Endothelial cell of hepatic sinusoid (primary cell): ENCODE measurements at regions not wholly inside any gene's neighbourhood (a gene's known extent, or its start where the extent isn't known, plus 50 kb on each side); places are given as distances from the start of the nearest gene placed in this dataset.

Experiments used
- in situ Hi-C: cut with HindIII; loops from 2 replicates; pipeline ENCODE4 v1.10.0; 2017; ENCODE audit warnings: low sequenced_read_pairs

DNA sequence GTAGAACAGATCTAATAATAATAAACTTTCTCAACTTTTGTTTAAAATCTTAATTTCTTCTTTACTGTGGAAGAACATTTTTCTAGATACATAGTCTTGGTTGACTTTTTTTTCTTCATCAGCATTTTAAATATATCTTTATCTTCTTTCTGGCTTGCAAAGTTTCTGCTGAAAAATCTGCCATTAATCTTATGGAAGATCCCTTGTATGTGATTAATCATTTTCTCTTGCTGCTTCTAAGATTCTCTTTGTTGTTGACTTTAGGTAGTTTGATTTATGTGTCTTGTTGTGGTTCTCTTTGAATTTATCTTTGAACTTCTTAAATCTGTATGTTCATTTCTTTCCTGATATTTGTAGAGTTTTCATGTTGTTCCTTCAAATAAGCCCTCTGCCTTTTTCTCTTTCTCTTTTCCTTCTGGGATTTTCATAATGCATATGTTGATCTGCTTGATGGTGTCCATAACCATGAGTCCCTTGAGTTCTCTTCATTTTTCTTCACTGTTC lies 657.6 kb upstream of the CXADR start:
- in situ Hi-C loops, result no loop called here

DNA sequence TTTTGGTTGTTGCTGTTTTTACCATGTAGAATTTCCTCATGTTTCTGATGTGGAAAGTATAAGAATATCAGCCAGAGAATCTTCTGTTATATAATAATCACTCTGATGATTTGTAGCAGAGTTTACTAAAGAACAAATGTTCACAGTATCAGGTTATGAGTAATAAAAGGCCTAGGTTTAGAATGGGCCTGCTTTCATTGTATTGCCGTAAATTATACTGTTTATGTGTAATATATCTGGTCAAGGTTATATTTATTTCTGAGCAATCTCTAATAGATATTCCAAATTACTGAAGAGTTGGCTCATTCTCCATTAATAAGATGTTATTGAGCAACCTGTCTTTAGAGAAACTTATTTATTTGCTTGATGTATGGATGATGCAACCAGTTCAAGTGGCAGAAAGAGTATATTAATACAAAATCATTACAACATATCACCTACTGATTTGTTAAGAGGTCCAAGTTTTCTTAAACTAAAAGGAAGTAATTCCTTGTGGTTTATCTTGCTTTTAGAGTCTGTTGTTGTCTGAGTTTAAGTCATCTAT lies 649.4 kb upstream of the CXADR start:
- in situ Hi-C loops, result no loop called here

DNA sequence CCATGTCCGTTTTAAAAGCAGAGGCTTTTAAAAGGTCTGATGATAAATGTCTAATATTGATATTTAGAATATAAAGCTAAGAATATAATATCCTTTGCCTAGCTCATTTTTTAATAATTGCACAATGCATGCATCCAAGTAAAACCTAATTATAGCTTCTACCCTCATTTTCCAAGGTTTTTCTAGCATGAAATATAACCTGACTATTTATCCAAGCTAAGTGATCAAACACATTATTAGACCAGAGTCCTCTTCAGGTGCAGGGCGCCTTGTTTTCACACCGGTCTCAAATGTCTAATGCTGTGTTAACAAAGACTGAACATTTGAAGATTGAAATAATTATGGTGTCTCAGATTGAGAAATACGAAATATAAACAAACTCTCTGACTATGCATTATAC lies 648.9 kb upstream of the CXADR start:
- in situ Hi-C loops, result no loop called here

DNA sequence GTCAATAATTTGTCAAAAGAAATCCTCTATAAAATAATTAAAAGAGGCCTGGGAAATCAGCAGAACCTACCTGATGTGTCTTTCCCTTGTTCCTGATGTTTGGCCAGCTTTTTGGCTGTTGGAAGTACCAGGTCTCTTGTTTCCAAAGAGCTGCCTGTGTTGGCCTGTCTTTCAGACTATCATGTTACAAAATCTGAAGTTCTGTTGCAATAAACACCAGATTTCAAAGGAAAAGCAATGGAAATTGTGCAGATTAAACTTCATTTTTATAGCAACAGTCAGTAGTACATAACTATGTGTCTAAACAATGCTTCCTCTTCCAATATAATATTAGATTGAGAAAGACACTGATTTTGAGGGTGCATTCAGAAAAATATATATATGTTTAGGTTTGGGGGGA lies 647.2 kb upstream of the CXADR start:
- in situ Hi-C loops, result no loop called here

- in situ Hi-C loops, result no loop called here
Observed at GRCh38 chr21:16866851-16867250, 646.0 kb upstream of the CXADR start.

DNA sequence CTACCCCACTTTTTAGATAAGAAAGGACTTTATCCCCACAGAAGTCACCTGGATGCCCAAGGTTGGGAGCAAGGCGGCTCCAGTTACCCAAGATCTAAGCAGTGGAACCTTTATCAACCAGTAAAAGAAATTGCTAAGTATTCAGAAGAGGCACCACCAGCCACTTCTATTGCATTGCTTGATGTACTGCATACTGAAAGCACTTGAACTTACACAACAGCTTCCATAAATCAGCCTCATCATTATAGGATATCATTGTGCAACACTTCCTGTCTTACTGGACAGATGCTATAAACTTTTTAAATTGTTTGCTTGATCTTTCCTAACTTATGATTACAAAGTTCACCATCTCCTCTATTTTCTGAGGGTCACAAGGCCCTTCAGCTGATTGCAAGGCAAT lies 642.7 kb upstream of the CXADR start:
- in situ Hi-C loops, result no loop called here

GRCh38 chr21:16872616-16873015 lies 640.2 kb upstream of the CXADR start:
- in situ Hi-C loops, result no loop called here

DNA sequence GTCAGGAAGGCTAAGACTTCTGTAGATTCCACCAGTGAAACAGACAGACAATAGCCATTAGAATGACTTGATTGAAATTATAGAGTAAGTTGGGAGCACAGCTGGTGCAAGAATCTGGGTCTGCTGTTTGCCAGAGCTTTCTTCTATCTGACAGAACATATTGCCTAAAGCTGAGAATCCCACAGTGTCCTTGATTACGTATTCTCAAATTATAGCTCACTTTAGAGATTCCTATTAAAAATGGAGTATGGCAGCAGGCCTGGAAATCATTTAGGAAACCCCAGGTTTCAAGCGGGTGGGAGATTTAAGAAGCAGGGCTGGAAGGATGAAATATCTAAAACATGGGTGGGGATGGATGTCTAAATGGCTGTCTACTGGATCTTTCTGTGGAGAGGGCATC lies 639.7 kb upstream of the CXADR start:
- in situ Hi-C loops, result no loop called here

DNA sequence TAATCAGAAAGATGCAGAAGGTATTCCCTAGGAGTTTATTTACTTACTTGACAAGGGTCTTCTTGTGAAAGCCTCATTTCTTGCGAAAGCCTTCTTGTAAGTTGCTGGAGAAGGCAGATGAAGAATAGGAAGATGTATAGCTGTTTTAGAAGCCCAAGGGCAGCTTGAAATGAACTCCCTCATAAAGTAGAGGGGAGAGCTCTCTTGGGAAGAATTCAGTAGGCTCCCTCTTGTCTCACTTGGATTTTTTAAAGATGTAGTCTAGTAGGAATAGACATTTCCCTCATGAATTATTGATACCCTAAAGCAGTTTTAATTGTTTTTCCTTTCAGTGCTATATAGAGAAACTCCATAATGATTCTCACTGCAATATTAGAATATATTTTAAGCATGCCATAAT lies 639.2 kb upstream of the CXADR start:
- in situ Hi-C loops, result no loop called here

DNA sequence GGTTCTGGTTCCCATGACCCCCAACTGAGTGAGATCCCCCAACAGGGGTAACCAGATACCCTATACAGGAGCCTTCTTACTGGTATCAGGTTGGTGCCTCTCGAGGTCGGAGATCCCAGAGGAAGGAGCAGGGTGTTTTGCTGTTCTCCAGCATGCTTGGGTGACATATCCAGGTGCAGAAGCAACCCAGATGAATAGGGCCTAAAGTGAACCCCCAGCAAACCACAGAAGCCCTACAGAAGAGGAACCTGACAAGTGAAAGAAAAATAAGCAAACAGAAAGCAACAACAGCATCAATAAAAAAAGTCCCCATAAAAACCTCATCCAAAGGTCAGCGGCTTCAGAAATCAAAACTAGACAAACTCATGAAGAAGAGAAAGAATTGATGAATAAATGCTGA lies 633.4 kb upstream of the CXADR start:
- in situ Hi-C loops, result no loop called here

GRCh38 chr21:16891821-16892220 lies 621.0 kb upstream of the CXADR start:
- in situ Hi-C loops, result no loop called here

GRCh38 chr21:16900685-16901084 lies 612.2 kb upstream of the CXADR start:
- in situ Hi-C loops, result no loop called here

- in situ Hi-C loops, result no loop called here
Observed at GRCh38 chr21:16908077-16908476, 604.8 kb upstream of the CXADR start.

DNA sequence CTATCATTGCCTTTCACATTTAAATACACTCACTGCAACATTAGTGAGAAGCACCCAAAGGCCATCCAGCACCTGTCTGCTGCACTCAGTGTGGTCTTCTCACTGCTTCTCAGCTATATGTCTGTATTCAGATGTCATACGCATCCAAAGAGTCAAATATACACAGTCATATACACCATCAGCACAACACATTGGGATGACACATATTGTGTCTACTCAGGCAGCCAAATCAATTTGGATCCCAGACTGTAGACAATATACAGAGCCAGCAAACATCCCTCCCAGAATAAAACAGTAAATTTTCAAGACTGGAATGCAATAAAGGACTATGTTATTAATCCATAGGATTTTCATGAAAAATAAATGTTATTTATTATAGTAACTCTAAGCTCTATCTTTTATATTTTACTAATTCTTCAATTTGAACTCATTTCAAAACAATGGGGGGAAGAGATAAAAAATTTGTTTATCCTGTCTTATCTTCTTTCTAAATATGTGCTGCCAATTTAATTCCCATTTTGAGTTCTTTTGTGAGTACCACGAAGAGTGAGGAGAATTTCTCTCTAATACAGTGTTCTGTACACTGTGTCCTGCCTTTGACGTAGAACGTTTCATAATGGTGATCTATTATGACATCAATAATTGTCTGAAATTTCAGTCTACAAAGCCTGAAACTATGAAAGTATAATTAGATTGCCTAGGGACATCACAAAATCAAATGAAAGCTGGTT lies 602.2 kb upstream of the CXADR start:
- in situ Hi-C loops, result no loop called here

- in situ Hi-C loops, result no loop called here
Observed at GRCh38 chr21:16911166-16911607, 601.7 kb upstream of the CXADR start.

DNA sequence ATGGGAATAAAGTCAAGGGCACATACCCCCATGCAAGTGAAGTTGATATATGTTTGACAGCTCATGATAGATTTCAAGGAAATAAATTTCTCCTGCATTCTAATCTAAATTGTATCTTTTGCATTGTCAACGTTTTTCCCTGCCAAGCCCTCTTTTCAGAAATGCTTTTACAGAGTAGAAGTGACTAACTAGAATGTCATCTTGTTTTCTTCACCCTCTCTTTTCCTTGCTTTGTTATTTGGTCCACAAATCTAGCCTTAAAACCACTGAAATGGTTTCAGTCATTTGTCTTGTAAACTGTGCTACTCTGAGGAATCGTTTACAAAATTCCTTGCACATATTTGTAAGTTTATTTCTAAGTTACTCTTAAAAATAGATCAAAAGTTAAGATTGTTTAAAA lies 600.8 kb upstream of the CXADR start:
- in situ Hi-C loops, result no loop called here

DNA sequence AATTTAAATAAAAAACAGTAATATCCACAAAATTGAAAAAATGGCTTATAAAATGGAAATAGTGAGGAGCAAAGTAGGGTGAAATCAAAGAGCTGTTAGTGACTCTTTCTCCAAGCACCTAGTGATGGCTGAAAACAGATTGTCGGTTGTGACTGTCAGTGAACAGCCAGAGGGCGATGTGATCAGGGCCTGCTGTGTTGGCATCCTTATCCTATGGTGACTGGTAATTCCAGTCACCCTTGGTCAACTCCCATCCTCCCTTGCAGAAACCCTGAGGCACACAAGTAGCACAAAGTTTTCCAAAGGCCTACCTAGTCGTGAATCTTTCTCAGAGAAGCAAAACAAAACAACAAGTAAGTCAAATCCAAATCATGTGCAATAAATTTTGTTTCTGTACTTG lies 599.8 kb upstream of the CXADR start:
- in situ Hi-C loops, result no loop called here

- in situ Hi-C loops, result no loop called here
Observed at GRCh38 chr21:16928439-16928838, 584.4 kb upstream of the CXADR start.

DNA sequence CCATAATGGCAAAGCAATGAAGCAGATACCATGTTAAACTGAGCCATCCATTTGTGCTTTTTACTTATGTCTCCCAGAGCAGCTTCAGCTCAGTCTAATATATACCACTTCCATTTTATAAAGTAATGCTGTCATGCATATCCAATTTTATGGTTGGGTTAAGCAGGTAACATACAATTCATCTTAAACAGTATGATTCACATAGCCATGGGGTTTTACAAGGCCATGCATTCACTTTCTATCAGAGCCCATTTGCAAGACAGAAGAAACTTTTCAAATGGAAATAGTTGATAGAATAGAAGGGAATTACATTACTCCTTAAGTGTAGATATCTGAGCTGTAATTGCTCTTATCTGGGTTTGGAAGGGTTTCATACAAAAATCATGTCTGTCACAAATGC lies 580.5 kb upstream of the CXADR start:
- in situ Hi-C loops, result no loop called here

GRCh38 chr21:16942703-16943102 lies 570.1 kb upstream of the CXADR start:
- in situ Hi-C loops, result no loop called here

GRCh38 chr21:16943231-16943630 lies 569.6 kb upstream of the CXADR start:
- in situ Hi-C loops, result no loop called here

- in situ Hi-C loops, result no loop called here
Observed at GRCh38 chr21:16945580-16945979, 567.3 kb upstream of the CXADR start.

- in situ Hi-C loops, result loop anchor here (5.0 kb wide), 1 partner anchor 40 kb away; no protein-coding TSS in a partner anchor
Observed at GRCh38 chr21:16956824-16957223, 556.0 kb upstream of the CXADR start.
